Activated naive CD4-positive, alpha-beta T cell (primary cell): ENCODE measurements at regions not wholly inside any gene's neighbourhood (a gene's known extent, or its start where the extent isn't known, plus 50 kb on each side); places are given as distances from the start of the nearest gene placed in this dataset.
"Not testable (repeated sequence)": the region's sequence is repeated elsewhere in the genome, so short reads cannot be mapped to it uniquely, and the experiment has no call there.

Experiments used
- DNase-seq, 4 experiments: peaks; one replicate each; lab custom pipeline; 2025; lab: John Stamatoyannopoulos, UW

DNA sequence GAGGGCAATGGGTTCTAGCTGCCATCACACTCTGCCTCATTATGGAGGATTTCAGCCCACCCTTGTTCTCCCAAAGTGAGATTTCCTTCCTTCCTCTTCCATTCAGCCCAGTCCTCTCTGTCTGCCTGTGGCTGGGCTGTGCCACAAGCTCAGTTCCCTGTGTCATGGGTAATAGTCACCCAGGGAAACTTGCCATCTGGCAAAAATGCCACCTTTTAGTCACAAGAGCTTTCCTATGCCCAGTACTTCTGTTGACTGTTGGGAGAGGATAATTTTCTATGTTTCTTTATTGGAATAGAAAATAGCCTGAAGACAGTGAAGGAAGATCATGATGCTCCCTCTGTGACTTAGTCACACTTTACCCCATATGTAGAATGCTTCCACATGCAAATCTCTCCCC, 71.4 kb downstream of the TLR4 start:
- DNase-seq: no peak

- no peak for DNase-seq
Measured at GRCh38 chr9:117777823-117778222, 73.6 kb downstream of the TLR4 start.

- DNase-seq: no peak
Measured at GRCh38 chr9:117779760-117780159, 75.6 kb downstream of the TLR4 start.

- peak in 2 of 4 experiments; percentile 4 to 7 for DNase-seq
Measured at GRCh38 chr9:117782931-117783788, 79.0 kb downstream of the TLR4 start.

DNA sequence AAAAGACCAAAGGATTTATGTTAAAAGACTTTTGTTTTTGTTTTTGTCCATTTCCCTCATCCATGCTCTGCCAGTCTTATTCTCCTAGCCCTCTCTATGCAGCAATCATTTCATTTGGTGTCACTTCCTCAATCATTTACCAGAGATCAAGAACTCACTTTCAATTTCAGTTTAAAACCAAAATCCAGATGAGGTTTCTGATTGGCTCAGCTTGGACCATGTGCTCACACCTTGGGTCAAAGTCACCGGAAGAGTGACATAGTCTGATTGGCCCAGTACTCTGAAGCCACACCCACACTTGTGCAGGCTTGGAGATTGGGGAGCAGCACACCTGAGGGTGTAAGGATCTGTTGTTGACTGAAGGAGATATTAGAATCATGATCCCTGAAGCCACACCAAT, 79.6 kb downstream of the TLR4 start:
- DNase-seq: no peak

DNA sequence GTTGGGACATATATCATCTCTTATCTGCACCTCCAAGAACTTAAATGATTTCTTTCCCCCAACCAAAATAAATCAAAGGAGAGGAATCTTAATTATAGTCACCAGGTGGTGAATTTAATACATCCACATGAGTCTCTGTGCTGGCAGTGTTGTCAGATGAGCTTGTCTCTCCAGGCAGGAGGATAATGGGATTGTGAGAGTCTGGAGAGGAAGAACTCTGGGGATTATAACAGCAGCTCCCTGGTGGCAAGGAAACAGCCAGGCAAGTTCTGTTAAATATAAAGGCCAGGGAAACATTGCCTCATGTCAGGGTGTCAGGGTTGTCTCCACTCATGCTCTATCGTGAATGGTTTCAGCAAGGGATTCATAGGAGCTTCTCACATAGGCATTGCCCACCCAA, 80.8 kb downstream of the TLR4 start:
- DNase-seq: no peak

GRCh38 chr9:117787746-117788145, 83.5 kb downstream of the TLR4 start:
- DNase-seq: no peak

DNA sequence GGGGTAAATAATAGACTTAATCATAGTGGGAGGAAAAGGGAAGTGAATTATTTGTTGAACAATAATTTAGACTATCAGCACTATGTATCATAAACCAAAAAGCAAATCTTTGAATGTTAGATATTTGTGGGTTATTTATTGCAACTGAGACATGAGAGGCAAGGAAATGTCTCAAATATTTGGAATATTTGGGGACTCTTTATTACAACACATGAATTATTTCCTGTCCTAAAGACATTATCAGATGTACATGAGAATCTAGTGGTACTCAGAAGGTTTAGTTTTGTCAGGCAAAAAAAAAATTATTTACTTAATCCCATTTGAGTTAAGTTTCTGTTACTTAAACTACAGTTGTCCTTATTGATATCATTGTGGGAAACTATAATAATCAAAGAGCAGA, 91.1 kb downstream of the TLR4 start:
- DNase-seq: no peak

DNA sequence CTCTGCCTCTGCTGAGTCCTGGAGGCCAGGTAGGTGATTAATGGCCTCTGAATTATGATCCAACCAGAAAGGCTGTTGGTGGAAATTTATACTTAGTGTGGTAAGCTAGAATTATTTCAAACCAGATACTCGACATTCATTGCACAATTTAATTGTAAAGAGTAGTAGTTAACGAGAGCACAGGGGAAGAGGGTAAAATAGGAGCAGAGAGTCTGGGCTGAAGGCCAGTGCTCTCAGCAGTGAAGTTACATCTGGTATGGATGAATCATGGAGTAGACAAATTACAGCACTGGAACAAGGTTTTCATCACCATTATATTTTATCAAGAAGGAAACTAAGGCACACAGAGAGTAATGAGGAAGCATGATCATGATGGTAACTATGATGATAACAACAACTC, 92.5 kb downstream of the TLR4 start:
- DNase-seq: no peak

- DNase-seq: no peak
Measured at GRCh38 chr9:117800389-117800788, 96.2 kb downstream of the TLR4 start.

GRCh38 chr9:117809751-117810150, 105.5 kb downstream of the TLR4 start:
- DNase-seq: no peak

- no peak for DNase-seq
Measured at GRCh38 chr9:117815315-117815714, 111.1 kb downstream of the TLR4 start.

GRCh38 chr9:117815948-117816347, 111.7 kb downstream of the TLR4 start:
- no peak for DNase-seq

DNA sequence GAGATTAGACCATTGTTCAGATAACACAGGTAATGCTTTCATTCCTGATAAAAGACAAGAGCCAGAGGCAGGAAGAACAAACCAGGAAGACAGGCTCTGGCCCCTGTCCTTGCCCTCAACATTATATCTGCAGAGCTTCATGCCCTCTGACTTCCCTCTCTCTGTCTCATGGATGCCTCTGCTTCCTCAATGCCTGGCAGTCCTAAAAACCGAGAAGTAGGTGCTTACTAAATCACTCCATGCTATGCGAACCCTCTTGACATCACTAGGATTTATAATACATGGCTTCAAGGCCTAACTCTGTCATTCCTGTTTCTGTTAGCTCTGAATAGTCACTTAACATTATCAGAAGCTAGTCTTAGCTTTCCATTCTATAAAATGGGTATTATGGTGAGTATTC, 117.8 kb downstream of the TLR4 start:
- no peak for DNase-seq

- no peak for DNase-seq
Measured at GRCh38 chr9:117823576-117823975, 119.4 kb downstream of the TLR4 start.

GRCh38 chr9:117825609-117826347, 121.6 kb downstream of the TLR4 start:
- peak in 1 of 4 experiments; percentile 1 for DNase-seq

DNA sequence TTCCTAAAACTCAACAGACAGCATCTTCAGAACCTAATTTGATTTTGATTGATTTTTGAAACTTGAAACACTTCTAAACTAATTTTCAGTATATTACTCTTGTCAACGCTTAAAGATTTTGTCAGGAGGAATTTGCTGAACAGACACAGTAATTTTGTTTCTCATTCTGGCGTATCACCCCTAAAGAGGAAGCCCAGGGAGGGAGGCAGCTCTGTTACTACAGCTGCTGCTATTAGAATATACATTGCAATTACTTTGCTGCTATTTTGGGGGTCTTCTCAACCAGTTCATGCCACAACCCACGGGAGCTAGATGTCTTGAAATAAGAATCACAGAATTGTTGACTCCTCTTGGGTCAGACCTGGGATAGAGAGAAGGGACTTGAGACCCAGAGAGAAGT, 122.6 kb downstream of the TLR4 start:
- DNase-seq: no peak

DNA sequence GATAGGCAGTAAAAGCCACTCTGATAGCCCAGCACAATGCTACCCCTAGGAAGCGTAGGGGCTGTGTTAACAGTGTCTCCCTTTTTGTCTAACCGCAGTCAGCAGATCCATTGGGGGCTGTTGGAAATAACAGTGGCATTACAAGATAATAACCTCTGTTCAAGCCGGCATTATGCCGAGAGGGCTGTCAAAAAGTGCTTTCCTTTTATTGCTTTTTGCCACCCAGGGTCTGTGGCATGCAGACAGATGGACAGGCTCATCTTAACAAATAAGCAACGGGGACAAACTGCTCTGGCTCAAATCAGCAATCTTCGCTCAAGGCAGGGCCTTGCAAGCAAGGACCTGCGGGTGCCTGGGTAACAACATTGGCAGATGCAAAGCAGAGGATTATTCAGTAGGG, 123.3 kb downstream of the TLR4 start:
- no peak for DNase-seq

GRCh38 chr9:117828466-117828865, 124.3 kb downstream of the TLR4 start:
- DNase-seq: no peak

- DNase-seq: no peak
Measured at GRCh38 chr9:117835798-117836197, 131.6 kb downstream of the TLR4 start.

- DNase-seq: no peak
Measured at GRCh38 chr9:117839862-117840261, 135.7 kb downstream of the TLR4 start.

GRCh38 chr9:117851836-117852461, 147.7 kb downstream of the TLR4 start:
- not testable (repeated sequence) for DNase-seq

DNA sequence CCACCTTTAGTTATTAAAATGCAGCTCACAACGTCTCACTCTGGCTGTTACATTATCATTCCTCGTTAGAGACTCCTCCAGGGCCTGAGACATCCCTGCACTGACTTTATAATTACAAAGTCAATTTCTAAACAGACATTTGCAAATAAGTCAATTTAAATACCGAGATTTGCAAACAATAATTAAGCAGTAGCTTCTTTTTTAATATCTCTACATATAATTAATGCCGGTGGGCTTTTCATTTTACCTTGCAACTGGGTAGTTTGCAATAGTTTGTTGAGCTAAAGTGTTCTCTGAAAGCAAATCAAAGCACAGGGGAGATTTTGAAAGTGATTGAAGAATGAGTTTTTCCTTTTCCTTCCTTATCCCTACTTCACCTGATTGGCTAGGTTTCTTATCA, 154.4 kb downstream of the TLR4 start:
- no peak for DNase-seq
